ENCODE measurements at regions not wholly inside any gene's neighbourhood (a gene's known extent, or its start where the extent isn't known, plus 50 kb on each side); places are given as distances from the start of the nearest gene placed in this dataset.
A peak's percentile ranks its signal among the peaks of the same experiment; 100 is the strongest.

- intact Hi-C loops (cut with micrococcal nuclease; ENCODE audit: unreplicated experiment) = no loop called here
- POLR2A ChIA-PET (ENCODE audit: low non-redundant PET) = no interaction called here
Measured at GRCh38 chr6:26226579-26226967, 138.4 kb upstream of the BTN3A2 start.

DNA sequence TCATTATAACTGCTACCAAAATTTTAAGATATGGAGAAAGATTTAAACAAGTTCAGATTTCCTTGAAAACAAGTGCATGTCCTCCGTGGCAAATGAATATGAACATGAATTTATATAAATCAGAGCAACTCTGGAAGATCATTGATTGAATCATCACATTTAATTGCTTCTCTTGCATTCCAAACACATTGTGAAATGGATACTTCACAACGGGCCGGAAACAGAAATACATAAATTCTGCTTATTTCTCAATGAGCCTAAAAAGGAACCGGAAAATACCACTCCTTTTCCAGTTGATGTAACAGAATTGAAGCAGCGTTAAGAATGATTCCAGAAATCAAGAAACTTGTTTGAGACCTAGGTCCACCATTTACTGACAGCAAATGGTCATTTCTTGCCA is 134.6 kb upstream of the BTN3A2 start:
- intact Hi-C loops (cut with micrococcal nuclease; ENCODE audit: unreplicated experiment) = no loop called here
- BruUV-seq (replicated peaks) = no TSS peak
- CTCF ChIA-PET = no interaction called here
- no peaks in the 10 kb centered on the region for H3K36me3 ChIP-seq (ENCODE audit: insufficient read depth, low read length, poor library complexity, severe bottlenecking)
- H3K9me3 ChIP-seq (ENCODE audit: low read depth, low read length, poor library complexity, severe bottlenecking) = no peaks in the 10 kb centered on the region
- POLR2A ChIA-PET (ENCODE audit: low non-redundant PET) = interaction anchor here (0.9 kb wide), 1 partner anchor 21 kb away, joined by 3 read pairs; a partner anchor contains a TSS
- TF ChIP-seq, protein P1, sequence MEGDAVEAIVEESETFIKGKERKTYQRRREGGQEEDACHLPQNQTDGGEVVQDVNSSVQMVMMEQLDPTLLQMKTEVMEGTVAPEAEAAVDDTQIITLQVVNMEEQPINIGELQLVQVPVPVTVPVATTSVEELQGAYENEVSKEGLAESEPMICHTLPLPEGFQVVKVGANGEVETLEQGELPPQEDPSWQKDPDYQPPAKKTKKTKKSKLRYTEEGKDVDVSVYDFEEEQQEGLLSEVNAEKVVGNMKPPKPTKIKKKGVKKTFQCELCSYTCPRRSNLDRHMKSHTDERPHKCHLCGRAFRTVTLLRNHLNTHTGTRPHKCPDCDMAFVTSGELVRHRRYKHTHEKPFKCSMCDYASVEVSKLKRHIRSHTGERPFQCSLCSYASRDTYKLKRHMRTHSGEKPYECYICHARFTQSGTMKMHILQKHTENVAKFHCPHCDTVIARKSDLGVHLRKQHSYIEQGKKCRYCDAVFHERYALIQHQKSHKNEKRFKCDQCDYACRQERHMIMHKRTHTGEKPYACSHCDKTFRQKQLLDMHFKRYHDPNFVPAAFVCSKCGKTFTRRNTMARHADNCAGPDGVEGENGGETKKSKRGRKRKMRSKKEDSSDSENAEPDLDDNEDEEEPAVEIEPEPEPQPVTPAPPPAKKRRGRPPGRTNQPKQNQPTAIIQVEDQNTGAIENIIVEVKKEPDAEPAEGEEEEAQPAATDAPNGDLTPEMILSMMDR (conservative IDR thresholded peaks at IDR 0.05; ENCODE audit: low read depth, low read length) = no peak
- TF ChIP-seq EZH2 (IDR thresholded peaks at IDR 0.05; ENCODE audit: borderline replicate concordance, low read depth, low read length, poor library complexity, severe bottlenecking) = no peak
- H3K4me3 ChIP-seq (ENCODE audit: low read depth, low read length, poor library complexity, severe bottlenecking) = no peak overlapping the region
- peaks cover 27% of the 10 kb centered on the region for H3K4me1 ChIP-seq (ENCODE audit: insufficient read depth, low read length, poor library complexity, severe bottlenecking)
- peak overlapping the region; percentile 90 for H3K27ac ChIP-seq (ENCODE audit: low read depth, low read length, poor library complexity, severe bottlenecking)
- DNase-seq (ENCODE audit: low spot score) = peak; percentile 87
- H3K27me3 ChIP-seq (replicated peaks; ENCODE audit: insufficient read depth, low read depth, low read length, poor library complexity) = no peaks in the 10 kb centered on the region

More at GRCh38 chr6:26226579-26226967, 138.4 kb upstream of the BTN3A2 start:
- peak overlapping the region; percentile 56 for H3K27ac ChIP-seq (ENCODE audit: low read depth, low read length, poor library complexity, severe bottlenecking)
- no peak overlapping the region for H3K4me3 ChIP-seq (ENCODE audit: low read depth, low read length, poor library complexity, severe bottlenecking)
- H3K27me3 ChIP-seq (replicated peaks; ENCODE audit: insufficient read depth, low read depth, low read length, poor library complexity) = no peaks in the 10 kb centered on the region
- CTCF ChIA-PET = no interaction called here
- H3K9me3 ChIP-seq (ENCODE audit: low read depth, low read length, poor library complexity, severe bottlenecking) = no peaks in the 10 kb centered on the region
- no peak for TF ChIP-seq EZH2 (IDR thresholded peaks at IDR 0.05; ENCODE audit: borderline replicate concordance, low read depth, low read length, poor library complexity, severe bottlenecking)
- TF ChIP-seq, protein P1 (conservative IDR thresholded peaks at IDR 0.05; ENCODE audit: low read depth, low read length) = no peak
- peaks cover 32% of the 10 kb centered on the region for H3K4me1 ChIP-seq (ENCODE audit: insufficient read depth, low read length, poor library complexity, severe bottlenecking)
- BruUV-seq (replicated peaks) = no TSS peak
- DNase-seq (ENCODE audit: low spot score) = no peak
- peaks cover 8% of the 10 kb centered on the region for H3K36me3 ChIP-seq (ENCODE audit: insufficient read depth, low read length, poor library complexity, severe bottlenecking)

- POLR2A ChIA-PET (ENCODE audit: low non-redundant PET) = no interaction called here
- peak overlapping the region; percentile 90 for H3K27ac ChIP-seq (ENCODE audit: low read depth, low read length, poor library complexity, severe bottlenecking)
- CTCF ChIA-PET = no interaction called here
- no TSS peak for BruUV-seq (replicated peaks)
- peaks cover 24% of the 10 kb centered on the region for H3K4me1 ChIP-seq (ENCODE audit: insufficient read depth, low read length, poor library complexity, severe bottlenecking)
- no peak overlapping the region for H3K4me3 ChIP-seq (ENCODE audit: low read depth, low read length, poor library complexity, severe bottlenecking)
- no peaks in the 10 kb centered on the region for H3K9me3 ChIP-seq (ENCODE audit: low read depth, low read length, poor library complexity, severe bottlenecking)
- DNase-seq (ENCODE audit: low spot score) = no peak
- intact Hi-C loops (cut with micrococcal nuclease; ENCODE audit: unreplicated experiment) = no loop called here
- H3K27me3 ChIP-seq (replicated peaks; ENCODE audit: insufficient read depth, low read depth, low read length, poor library complexity) = no peaks in the 10 kb centered on the region
- TF ChIP-seq, protein P1 (conservative IDR thresholded peaks at IDR 0.05; ENCODE audit: low read depth, low read length) = no peak
- no peak for TF ChIP-seq EZH2 (IDR thresholded peaks at IDR 0.05; ENCODE audit: borderline replicate concordance, low read depth, low read length, poor library complexity, severe bottlenecking)
- no peaks in the 10 kb centered on the region for H3K36me3 ChIP-seq (ENCODE audit: insufficient read depth, low read length, poor library complexity, severe bottlenecking)
Measured at GRCh38 chr6:26231006-26231587, 133.9 kb upstream of the BTN3A2 start.

Data from A673 (cell line).